ENCODE measurements at regions not wholly inside any gene's neighbourhood (a gene's known extent, or its start where the extent isn't known, plus 50 kb on each side); places are given as distances from the start of the nearest gene placed in this dataset.

DNA sequence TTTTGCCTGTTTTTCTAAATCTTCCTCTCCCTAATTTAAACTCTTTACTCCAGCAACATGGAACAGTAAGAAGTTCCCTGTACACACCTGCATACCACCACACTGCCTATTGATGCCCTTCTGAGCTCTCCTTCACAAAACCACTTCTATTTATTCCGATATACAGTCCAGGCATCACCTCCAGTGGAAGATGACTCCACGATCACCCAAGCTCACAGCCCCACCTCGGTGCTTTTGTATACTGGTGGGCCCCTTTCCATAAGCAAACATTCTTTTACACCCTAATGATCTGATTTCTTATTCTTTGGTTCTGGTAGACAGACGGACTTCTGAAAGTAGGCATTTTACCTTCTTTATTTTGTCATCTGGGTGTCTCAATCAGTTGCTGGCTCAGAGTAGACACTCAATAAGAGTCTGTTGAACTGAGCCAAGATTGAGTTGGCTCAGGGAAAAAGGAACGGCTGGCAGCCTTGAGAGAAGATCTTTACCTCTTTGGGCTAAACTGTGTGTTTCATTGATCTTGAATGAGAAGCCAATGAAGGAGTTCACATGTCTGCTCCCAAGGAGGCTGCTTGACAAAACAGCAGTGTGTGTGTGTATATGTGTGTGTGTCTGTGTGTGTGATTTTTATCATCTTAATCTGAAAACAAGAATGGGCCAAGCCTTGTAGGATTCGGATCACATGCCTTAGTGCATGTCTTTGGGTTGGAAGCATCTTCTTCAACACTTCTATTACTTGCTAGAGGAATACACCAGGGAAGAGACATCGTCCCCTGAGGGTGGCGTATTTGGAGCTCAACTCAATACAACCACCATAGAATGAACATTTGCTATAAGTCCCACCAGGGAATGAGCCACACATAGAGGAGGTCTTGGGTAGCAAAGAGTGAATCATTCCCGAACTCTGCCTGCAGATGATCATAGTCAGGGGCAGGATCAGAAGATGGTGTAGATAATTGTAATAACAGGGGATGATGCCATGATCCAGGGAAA is 341.8 kb downstream of the CYRIA start (continued):
- TF ChIP-seq, protein P1, sequence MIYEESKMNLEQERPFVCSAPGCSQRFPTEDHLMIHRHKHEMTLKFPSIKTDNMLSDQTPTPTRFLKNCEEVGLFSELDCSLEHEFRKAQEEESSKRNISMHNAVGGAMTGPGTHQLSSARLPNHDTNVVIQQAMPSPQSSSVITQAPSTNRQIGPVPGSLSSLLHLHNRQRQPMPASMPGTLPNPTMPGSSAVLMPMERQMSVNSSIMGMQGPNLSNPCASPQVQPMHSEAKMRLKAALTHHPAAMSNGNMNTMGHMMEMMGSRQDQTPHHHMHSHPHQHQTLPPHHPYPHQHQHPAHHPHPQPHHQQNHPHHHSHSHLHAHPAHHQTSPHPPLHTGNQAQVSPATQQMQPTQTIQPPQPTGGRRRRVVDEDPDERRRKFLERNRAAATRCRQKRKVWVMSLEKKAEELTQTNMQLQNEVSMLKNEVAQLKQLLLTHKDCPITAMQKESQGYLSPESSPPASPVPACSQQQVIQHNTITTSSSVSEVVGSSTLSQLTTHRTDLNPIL (CRISPR knock-in tag; IDR thresholded peaks at IDR 0.05; ENCODE audit: low read depth): no peak
- TF ChIP-seq TOX (CRISPR knock-in tag; IDR thresholded peaks at IDR 0.05; ENCODE audit: borderline replicate concordance): no peak
- no peak for TF ChIP-seq BACH2 (CRISPR knock-in tag; IDR thresholded peaks at IDR 0.05; ENCODE audit: borderline replicate concordance)
- no peak for TF ChIP-seq PPARA (CRISPR knock-in tag; IDR thresholded peaks at IDR 0.05; ENCODE audit: borderline replicate concordance)
- TF ChIP-seq ZNF8 (CRISPR knock-in tag; IDR thresholded peaks at IDR 0.05): no peak
- TF ChIP-seq ZC3H10 (CRISPR knock-in tag; IDR thresholded peaks at IDR 0.05): no peak
- no peak for TF ChIP-seq ZNF565 (CRISPR knock-in tag; conservative IDR thresholded peaks at IDR 0.05; ENCODE audit: low read depth)
- TF ChIP-seq OSR1 (CRISPR knock-in tag; IDR thresholded peaks at IDR 0.05): no peak
- no peak for TF ChIP-seq TCF4 (CRISPR knock-in tag; IDR thresholded peaks at IDR 0.05; ENCODE audit: borderline replicate concordance)

DNA sequence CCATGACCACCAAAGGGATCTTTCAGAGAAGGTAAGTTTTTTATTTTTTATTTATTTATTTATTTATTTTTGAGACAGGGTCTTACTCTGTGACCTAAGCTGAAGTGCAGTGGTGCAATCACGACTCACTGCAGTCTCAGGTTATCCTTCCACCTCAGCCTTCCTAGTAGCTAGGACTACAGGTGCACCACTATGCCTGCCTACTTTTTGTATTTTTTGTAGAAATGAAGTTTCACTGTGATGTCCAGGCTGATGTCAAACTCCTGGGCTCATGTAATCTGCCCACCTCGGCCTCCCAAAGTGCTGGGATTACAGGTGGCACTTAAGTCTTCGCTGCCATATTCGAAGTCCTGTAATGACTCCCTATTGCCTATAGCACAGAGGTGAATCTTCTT is 342.5 kb downstream of the CYRIA start:
- no peak for ATAC-seq

More for the DNA sequence above, 342.5 kb downstream of the CYRIA start:
- TF ChIP-seq ZNF70 (CRISPR knock-in tag; IDR thresholded peaks at IDR 0.05) (no peak), ZFP30 (CRISPR knock-in tag; IDR thresholded peaks at IDR 0.05) (no peak), ISL1 (CRISPR knock-in tag; IDR thresholded peaks at IDR 0.05) (no peak), ZFP3 (CRISPR knock-in tag; IDR thresholded peaks at IDR 0.05) (no peak), SNAI2 (CRISPR knock-in tag; IDR thresholded peaks at IDR 0.05) (no peak), ESRRG (CRISPR knock-in tag; IDR thresholded peaks at IDR 0.05) (no peak), ZNF565 (CRISPR knock-in tag; conservative IDR thresholded peaks at IDR 0.05; ENCODE audit: low read depth) (no peak), TCF4 (CRISPR knock-in tag; IDR thresholded peaks at IDR 0.05; ENCODE audit: borderline replicate concordance) (no peak), GLIS3 (CRISPR knock-in tag; IDR thresholded peaks at IDR 0.05) (no peak), OSR1 (CRISPR knock-in tag; IDR thresholded peaks at IDR 0.05) (no peak), POU6F1 (CRISPR knock-in tag; IDR thresholded peaks at IDR 0.05; ENCODE audit: borderline replicate concordance, low read depth) (no peak), TOX (CRISPR knock-in tag; IDR thresholded peaks at IDR 0.05; ENCODE audit: borderline replicate concordance) (no peak), CSDC2 (CRISPR knock-in tag; IDR thresholded peaks at IDR 0.05) (no peak), ZC3H10 (CRISPR knock-in tag; IDR thresholded peaks at IDR 0.05) (no peak), TSHZ2 (CRISPR knock-in tag; IDR thresholded peaks at IDR 0.05) (no peak), RARB (CRISPR knock-in tag; IDR thresholded peaks at IDR 0.05) (no peak), ZNF8 (CRISPR knock-in tag; IDR thresholded peaks at IDR 0.05) (no peak)
- TF ChIP-seq, protein P2, sequence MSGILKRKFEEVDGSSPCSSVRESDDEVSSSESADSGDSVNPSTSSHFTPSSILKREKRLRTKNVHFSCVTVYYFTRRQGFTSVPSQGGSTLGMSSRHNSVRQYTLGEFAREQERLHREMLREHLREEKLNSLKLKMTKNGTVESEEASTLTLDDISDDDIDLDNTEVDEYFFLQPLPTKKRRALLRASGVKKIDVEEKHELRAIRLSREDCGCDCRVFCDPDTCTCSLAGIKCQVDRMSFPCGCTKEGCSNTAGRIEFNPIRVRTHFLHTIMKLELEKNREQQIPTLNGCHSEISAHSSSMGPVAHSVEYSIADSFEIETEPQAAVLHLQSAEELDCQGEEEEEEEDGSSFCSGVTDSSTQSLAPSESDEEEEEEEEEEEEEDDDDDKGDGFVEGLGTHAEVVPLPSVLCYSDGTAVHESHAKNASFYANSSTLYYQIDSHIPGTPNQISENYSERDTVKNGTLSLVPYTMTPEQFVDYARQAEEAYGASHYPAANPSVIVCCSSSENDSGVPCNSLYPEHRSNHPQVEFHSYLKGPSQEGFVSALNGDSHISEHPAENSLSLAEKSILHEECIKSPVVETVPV (CRISPR knock-in tag; IDR thresholded peaks at IDR 0.05): no peak
- TF ChIP-seq, protein P1 (CRISPR knock-in tag; IDR thresholded peaks at IDR 0.05; ENCODE audit: low read depth): no peak
